Esophagus squamous epithelium (tissue), 5 donors: ENCODE measurements at regions not wholly inside any gene's neighbourhood (a gene's known extent, or its start where the extent isn't known, plus 50 kb on each side); places are given as distances from the start of the nearest gene placed in this dataset.

Experiments
- DNase-seq: peaks from one replicate; lab custom pipeline; 2025; lab: John Stamatoyannopoulos, UW
- H3K27ac ChIP-seq, 4 donors: fragments of 200-600 bp; sonication (generic); one replicate each; pipeline ENCODE4 v1.5.1; 2016 to 2019; ENCODE audit warnings: mild to moderate bottlenecking in 1 of 4
- H3K27me3 ChIP-seq, 4 donors: fragments of 200-600 bp; sonication (generic); 1 replicate in 3 of 4; 2 replicates in 1 of 4; pipeline versions ENCODE4 v1.5.1 to v1.6.0; 2017 to 2021; ENCODE audit warnings: antibody characterized with exemption in 1 of 4
- H3K36me3 ChIP-seq, 3 donors: fragments of 200-600 bp; sonication (generic); one replicate each; pipeline ENCODE4 v1.5.1; 2016 to 2019
- H3K4me1 ChIP-seq, 3 donors: fragments of 200-600 bp; sonication (generic); one replicate each; pipeline ENCODE4 v1.5.1; 2017 to 2019
- H3K4me3 ChIP-seq, 4 donors: fragments of 200-600 bp; sonication (generic); 1 replicate in 3 of 4; 2 replicates in 1 of 4; pipeline ENCODE4 v1.5.1; 2016 to 2019; ENCODE audit warnings: mild to moderate bottlenecking in 2 of 4, moderate library complexity in 1 of 4
- H3K9me3 ChIP-seq, 3 donors: fragments of 200-600 bp; sonication (generic); one replicate each; pipeline ENCODE4 v1.5.1; 2016 to 2019
- POLR2A ChIP-seq, 4 donors: fragments of 450-650 bp; IDR thresholded peaks; one replicate each; pipeline ENCODE4 v1.6.1; 2017; ENCODE audit warnings: antibody characterized with exemption in 4 of 4, mild to moderate bottlenecking in 4 of 4, moderate library complexity in 3 of 4
- WGBS, 2 donors: methylation state at CpG; one replicate each; pipeline ENCODE4 v1.1.5; 2018; 5-methylcytosine and 5-hydroxymethylcytosine counted together
- intact Hi-C: fragments of 100-400 bp; cut with DNase I; formaldehyde crosslinking; loops from one replicate; pipeline ENCODE4 v1.15.0; 2022
- TF ChIP-seq, protein P1 (sequence below), 6 experiments: fragments of 450-650 bp in 4 of 6; fragments of 200-600 bp in 2 of 6; sonication (generic) in 2 of 6; IDR thresholded peaks; one replicate each; pipeline ENCODE4 v1.5.1; 2016 to 2019; ENCODE audit warnings: antibody characterized with exemption in 6 of 6, mild to moderate bottlenecking in 4 of 6, moderate library complexity in 4 of 6
- donor health status: DM: yes; HTN: yes; CAD: no.

DNA sequence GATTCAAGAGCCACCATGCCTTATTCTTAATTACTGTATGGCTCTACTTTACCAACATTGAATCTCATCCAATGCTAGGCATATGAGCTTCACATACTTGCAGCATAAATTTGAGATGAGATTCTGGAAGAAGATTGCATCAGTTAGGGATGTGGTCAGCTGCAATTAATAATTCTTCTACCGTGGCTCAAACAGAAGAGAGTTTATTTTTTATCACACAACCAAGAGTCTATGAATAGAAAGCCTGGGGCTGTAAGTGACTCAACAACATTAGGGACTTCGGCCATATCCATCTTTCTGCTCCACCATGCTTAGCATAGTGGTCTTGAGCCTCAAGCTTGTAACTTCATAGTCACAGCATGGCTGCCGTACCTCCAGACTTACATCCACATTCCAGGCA, 179.4 kb upstream of the IRX6 start:
- intact Hi-C loops, result no loop called here
- H3K4me1 ChIP-seq, result no peaks in the 10 kb centered on the region
- DNase-seq, result no peak
- H3K9me3 ChIP-seq, result no peaks in the 10 kb centered on the region
- TF ChIP-seq, protein P1, sequence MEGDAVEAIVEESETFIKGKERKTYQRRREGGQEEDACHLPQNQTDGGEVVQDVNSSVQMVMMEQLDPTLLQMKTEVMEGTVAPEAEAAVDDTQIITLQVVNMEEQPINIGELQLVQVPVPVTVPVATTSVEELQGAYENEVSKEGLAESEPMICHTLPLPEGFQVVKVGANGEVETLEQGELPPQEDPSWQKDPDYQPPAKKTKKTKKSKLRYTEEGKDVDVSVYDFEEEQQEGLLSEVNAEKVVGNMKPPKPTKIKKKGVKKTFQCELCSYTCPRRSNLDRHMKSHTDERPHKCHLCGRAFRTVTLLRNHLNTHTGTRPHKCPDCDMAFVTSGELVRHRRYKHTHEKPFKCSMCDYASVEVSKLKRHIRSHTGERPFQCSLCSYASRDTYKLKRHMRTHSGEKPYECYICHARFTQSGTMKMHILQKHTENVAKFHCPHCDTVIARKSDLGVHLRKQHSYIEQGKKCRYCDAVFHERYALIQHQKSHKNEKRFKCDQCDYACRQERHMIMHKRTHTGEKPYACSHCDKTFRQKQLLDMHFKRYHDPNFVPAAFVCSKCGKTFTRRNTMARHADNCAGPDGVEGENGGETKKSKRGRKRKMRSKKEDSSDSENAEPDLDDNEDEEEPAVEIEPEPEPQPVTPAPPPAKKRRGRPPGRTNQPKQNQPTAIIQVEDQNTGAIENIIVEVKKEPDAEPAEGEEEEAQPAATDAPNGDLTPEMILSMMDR (IDR thresholded peaks at IDR 0.05), result no peak
- TF ChIP-seq POLR2A (IDR thresholded peaks at IDR 0.05), result no peak
- H3K4me3 ChIP-seq, result no peak overlapping the region
- no peak overlapping the region for H3K27ac ChIP-seq
- H3K36me3 ChIP-seq, result no peaks in the 10 kb centered on the region
- peaks cover 0 to 7% (median 0%) of the 10 kb centered on the region in 4 donors for H3K27me3 ChIP-seq
- 64 to 78% methylated on average over 3 of the region's 3 CpGs for WGBS, 2 donors

DNA sequence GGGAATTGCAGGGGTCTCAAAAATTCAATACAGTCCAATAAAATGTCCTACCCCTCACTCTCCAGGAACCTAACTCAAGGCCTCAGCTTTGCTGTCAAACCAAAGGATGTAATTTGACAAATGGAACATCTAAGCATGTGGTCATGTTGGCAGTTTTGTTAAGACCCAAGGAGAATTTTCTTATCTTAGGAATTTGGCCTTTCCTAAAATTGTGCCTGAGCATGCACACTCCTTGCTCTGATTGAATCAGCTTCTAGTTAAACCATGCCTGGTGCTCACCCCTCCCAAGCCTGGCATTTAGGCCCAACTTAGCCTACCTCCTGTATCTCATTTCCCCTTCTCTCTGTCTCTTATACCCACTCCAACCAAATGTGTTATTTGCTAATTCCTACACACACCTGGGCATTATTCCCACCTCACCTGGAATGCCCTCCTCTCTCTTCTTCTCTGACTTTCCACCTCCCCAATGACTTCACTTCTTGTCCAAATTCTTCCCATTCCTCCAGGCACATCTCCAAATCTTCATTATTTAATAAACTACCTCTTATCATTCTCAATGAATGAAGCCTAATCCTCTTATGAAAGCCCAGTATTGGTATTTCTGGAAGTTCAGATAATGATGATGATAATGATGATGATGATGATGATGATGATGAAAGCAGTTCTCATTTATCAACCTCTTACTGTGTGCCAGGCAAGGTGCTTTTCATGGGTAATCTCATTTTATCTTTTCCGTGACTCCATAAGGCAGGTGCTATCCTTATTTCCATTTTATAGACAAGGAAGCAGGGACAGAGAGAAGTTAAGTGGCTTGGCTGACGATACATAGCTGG, 178.0 kb upstream of the IRX6 start:
- intact Hi-C loops, result no loop called here
- no peak overlapping the region for H3K27ac ChIP-seq
- H3K36me3 ChIP-seq, result no peaks in the 10 kb centered on the region
- peaks cover 0 to 7% (median 0%) of the 10 kb centered on the region in 4 donors for H3K27me3 ChIP-seq
- H3K4me3 ChIP-seq, result no peak overlapping the region
- no peaks in the 10 kb centered on the region for H3K4me1 ChIP-seq
- no peak for TF ChIP-seq POLR2A (IDR thresholded peaks at IDR 0.05)
- TF ChIP-seq, protein P1 (IDR thresholded peaks at IDR 0.05), result no peak
- WGBS, 2 donors, result 84 to 88% methylated on average over 2 of the region's 2 CpGs
- DNase-seq, result no peak
- no peaks in the 10 kb centered on the region for H3K9me3 ChIP-seq

DNA sequence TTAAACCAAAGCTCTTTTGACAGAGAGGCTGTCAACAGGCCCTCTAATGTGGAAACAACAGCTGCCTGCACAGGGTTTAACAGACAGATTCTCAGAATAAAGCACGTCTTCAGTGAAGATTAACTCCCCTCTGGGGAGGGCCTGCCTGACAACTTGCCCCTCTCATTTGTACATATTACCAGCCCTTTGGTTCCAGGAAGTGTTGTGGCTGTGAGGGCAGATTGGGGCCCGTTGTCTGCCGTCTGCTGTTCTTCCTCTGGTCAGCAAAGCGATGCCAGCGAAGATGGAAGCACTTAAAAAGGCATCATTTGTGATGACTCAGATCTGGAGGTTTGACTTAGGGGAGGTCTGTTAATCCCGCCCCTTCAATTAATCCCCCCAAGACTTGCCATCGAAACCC, 177.0 kb upstream of the IRX6 start:
- no peak for DNase-seq
- H3K27ac ChIP-seq, result no peak overlapping the region
- H3K9me3 ChIP-seq, result no peaks in the 10 kb centered on the region
- no peaks in the 10 kb centered on the region for H3K36me3 ChIP-seq
- no peaks in the 10 kb centered on the region for H3K4me1 ChIP-seq
- intact Hi-C loops, result no loop called here
- peaks cover 0 to 7% (median 0%) of the 10 kb centered on the region in 4 donors for H3K27me3 ChIP-seq
- TF ChIP-seq, protein P1 (IDR thresholded peaks at IDR 0.05), result no peak
- TF ChIP-seq POLR2A (IDR thresholded peaks at IDR 0.05), result no peak
- 29 to 63% methylated on average over 7 of the region's 7 CpGs for WGBS, 2 donors
- no peak overlapping the region for H3K4me3 ChIP-seq

DNA sequence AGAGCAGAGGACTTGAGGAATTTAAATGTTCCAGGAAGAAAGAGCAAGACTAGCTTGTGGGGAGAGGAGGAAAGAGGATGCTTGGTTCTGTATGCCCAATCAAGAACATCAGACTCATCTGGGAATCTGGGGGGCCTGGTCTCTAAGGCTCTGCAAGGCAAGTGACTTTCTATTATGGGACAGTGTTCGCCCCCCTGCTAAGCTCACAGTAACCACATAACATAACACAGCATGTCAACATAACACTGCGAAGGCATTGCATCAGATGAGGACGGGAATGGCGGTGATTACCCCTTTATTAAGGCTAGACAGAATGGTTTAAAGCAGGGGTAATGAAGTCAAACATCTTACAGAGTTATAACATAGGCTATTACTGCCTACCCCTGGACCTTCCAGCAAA, 176.6 kb upstream of the IRX6 start:
- TF ChIP-seq, protein P1 (IDR thresholded peaks at IDR 0.05), result no peak
- no peak for TF ChIP-seq POLR2A (IDR thresholded peaks at IDR 0.05)
- 88 to 91% methylated on average over 4 of the region's 4 CpGs for WGBS, 2 donors
- no peak for DNase-seq
- Histone ChIP-seq H3K36me3 (no peaks in the 10 kb centered on the region), H3K27ac (no peak overlapping the region), H3K4me1 (no peaks in the 10 kb centered on the region), H3K9me3 (no peaks in the 10 kb centered on the region), H3K27me3 (peaks cover 0 to 8% (median 0%) of the 10 kb centered on the region in 4 donors), H3K4me3 (no peak overlapping the region)
- intact Hi-C loops, result no loop called here

DNA sequence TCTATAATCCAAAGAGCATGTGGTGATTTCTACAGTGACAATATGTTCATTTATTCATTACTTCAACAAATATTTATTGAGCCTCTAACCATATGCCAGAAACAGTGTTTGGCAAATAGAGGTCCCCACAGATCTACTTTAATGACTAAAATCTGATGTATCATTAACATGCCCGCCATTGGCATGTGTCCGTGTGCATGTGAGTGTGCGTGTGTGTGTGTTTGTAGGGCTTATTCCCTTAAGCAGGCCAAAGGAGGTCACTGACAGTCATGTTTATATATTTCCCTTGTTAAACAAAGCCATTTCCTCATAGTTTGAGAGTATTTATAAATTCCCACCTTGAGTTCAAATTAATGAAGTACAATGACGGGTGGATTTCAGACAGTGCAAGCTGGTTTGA, 174.4 kb upstream of the IRX6 start:
- Histone ChIP-seq H3K36me3 (no peaks in the 10 kb centered on the region), H3K4me1 (no peaks in the 10 kb centered on the region), H3K4me3 (no peak overlapping the region), H3K27me3 (peaks cover 0 to 16% (median 0%) of the 10 kb centered on the region in 4 donors), H3K9me3 (no peaks in the 10 kb centered on the region), H3K27ac (no peak overlapping the region)
- TF ChIP-seq POLR2A (IDR thresholded peaks at IDR 0.05), result no peak
- TF ChIP-seq, protein P1 (IDR thresholded peaks at IDR 0.05), result no peak
- no peak for DNase-seq
- WGBS, 2 donors, result 46 to 52% methylated on average over 4 of the region's 4 CpGs
- intact Hi-C loops, result no loop called here
